A673 (cell line): ENCODE measurements at regions not wholly inside any gene's neighbourhood (a gene's known extent, or its start where the extent isn't known, plus 50 kb on each side); places are given as distances from the start of the nearest gene placed in this dataset.

Source experiments
- CTCF ChIP-seq: fragments of 300-800, 200-600 bp; sonication (generic); conservative IDR thresholded peaks from 2 replicates; pipeline ENCODE4 v1.5.1; 2017; ENCODE audit warnings: low read depth, mild to moderate bottlenecking, antibody characterized with exemption, low read length, moderate library complexity, mixed read lengths
- EZH2 ChIP-seq: fragments of 200-600 bp; sonication (generic); IDR thresholded peaks from 2 replicates; pipeline ENCODE4 v1.6.1; 2017; ENCODE audit warnings: borderline replicate concordance, low read depth, mild to moderate bottlenecking, mixed read lengths, antibody characterized with exemption, low read length; ENCODE audit not compliant: poor library complexity, severe bottlenecking

- TF ChIP-seq CTCF (no peak), EZH2 (no peak)
Observed at GRCh38 chr4:110797486-110797885, 174.6 kb upstream of the PITX2 start.
